NCI-H2227 treated with DMSO at 0.1 percent for 48 hours (cell line): ENCODE measurements at regions not wholly inside any gene's neighbourhood (a gene's known extent, or its start where the extent isn't known, plus 50 kb on each side); places are given as distances from the start of the nearest gene placed in this dataset.

Experiments
- DNase-seq: peaks from one replicate; lab custom pipeline; 2025; lab: John Stamatoyannopoulos, UW

- no peak for DNase-seq
Measured at GRCh38 chr14:53807542-53807941, 149.1 kb downstream of the BMP4 start.

GRCh38 chr14:53807108-53807507 is 149.5 kb downstream of the BMP4 start:
- DNase-seq: no peak

- no peak for DNase-seq
Measured at GRCh38 chr14:53796734-53797133, 159.9 kb downstream of the BMP4 start.

- no peak for DNase-seq
Measured at GRCh38 chr14:53793790-53794505, 162.7 kb downstream of the BMP4 start.

- DNase-seq: no peak
Measured at GRCh38 chr14:53792909-53793308, 163.7 kb downstream of the BMP4 start.

GRCh38 chr14:53790731-53791500 is 165.7 kb downstream of the BMP4 start:
- no peak for DNase-seq

- DNase-seq: no peak
Measured at GRCh38 chr14:53788566-53788965, 168.1 kb downstream of the BMP4 start.

- DNase-seq: no peak
Measured at GRCh38 chr14:53786045-53786444, 170.6 kb downstream of the BMP4 start.

- no peak for DNase-seq
Measured at GRCh38 chr14:53784688-53785087, 171.9 kb downstream of the BMP4 start.

GRCh38 chr14:53783256-53783655 is 173.4 kb downstream of the BMP4 start:
- no peak for DNase-seq

GRCh38 chr14:53780051-53780555 is 176.5 kb downstream of the BMP4 start:
- DNase-seq: no peak

- DNase-seq: no peak
Measured at GRCh38 chr14:53779301-53779700, 177.3 kb downstream of the BMP4 start.

- DNase-seq: no peak
Measured at GRCh38 chr14:53778263-53778662, 178.4 kb downstream of the BMP4 start.

- DNase-seq: no peak
Measured at GRCh38 chr14:53772936-53773335, 183.7 kb downstream of the BMP4 start.

- no peak for DNase-seq
Measured at GRCh38 chr14:53767566-53767965, 189.1 kb downstream of the BMP4 start.

- no peak for DNase-seq
Measured at GRCh38 chr14:53766601-53767000, 190.0 kb downstream of the BMP4 start.

- no peak for DNase-seq
Measured at GRCh38 chr14:53766106-53766505, 190.5 kb downstream of the BMP4 start.

- no peak for DNase-seq
Measured at GRCh38 chr14:53764846-53765245, 191.8 kb downstream of the BMP4 start.

GRCh38 chr14:53758141-53758540 is 198.5 kb downstream of the BMP4 start:
- no peak for DNase-seq

GRCh38 chr14:53757732-53758131 is 198.9 kb downstream of the BMP4 start:
- no peak for DNase-seq

GRCh38 chr14:53751650-53752049 is 205.0 kb downstream of the BMP4 start:
- no peak for DNase-seq

GRCh38 chr14:53748691-53749090 is 207.9 kb downstream of the BMP4 start:
- no peak for DNase-seq

- no peak for DNase-seq
Measured at GRCh38 chr14:53744857-53745256, 211.8 kb downstream of the BMP4 start.
